Stimulated activated CD8-positive, alpha-beta memory T cell treated with anti-CD3 and anti-CD28 coated beads, Interleukin-2, amount 100 ng/mL, for 48 hours (primary cell): ENCODE measurements at regions not wholly inside any gene's neighbourhood (a gene's known extent, or its start where the extent isn't known, plus 50 kb on each side); places are given as distances from the start of the nearest gene placed in this dataset.

Experiments used
- DNase-seq, 2 donors: peaks; one replicate each; pipeline ENCODE4 v3.0.0-alpha.2; 2020; ENCODE audit warnings: low read depth in 2 of 2

DNA sequence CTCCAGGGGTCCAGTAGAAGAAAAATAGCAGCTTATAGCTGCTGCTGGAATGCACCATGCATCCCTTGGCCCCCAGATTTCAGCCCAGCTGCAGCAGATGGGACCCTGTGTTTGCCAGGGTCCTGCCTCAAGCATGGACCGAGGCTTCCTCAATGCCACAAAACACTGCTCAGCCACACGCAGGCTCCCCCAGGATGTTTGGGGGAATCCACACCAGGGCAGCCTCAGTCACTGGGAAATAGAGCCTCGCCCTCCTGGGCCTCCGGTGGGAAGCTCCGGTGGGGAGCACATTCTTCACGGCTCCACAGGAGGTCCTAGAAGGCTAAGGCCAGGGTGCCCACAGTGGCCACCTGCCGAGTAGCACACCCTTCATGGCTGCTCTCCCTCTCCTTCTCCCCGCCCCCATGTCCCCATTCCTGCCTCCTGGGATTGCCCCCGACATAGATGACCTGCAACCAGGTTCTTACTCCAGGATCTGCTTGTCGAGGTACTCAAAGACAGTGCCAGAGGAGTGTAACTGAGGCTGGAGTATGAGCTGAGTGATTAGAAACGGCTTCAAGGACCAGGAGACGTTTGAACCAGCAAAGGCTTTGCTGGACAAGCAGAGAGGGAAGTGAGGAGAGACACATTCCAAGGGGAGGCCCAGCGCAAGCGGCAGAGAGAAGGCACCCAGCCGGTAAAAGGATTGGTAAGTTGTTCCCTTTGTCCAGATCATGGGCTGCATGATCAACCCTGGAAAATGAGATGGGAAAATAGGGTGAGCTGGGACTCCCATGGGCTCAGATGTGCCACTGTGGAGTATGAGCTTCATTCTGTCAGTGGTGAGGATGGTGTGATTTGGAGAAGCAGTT is 110.7 kb upstream of the UQCRFS1 start:
- DNase-seq: no peak

DNA sequence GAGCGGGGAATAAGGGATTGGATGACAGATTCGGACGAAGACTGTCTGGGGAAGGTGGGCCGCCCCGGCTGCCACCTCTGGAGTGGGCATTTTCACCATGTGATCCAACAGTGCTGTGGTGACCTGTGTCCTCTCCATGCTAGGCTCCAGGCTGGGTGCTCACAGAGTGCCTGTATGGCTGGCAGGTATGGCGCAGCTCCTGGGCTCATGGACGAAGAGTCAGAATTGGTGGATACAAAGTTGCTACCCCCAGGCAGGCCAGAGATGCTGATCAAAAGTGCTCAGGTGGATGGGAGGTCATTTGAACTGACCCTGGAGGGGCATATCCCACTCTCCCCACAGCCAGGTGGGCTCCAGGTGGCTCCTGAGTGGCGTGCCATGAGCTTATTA is 111.3 kb upstream of the UQCRFS1 start:
- no peak for DNase-seq

DNA sequence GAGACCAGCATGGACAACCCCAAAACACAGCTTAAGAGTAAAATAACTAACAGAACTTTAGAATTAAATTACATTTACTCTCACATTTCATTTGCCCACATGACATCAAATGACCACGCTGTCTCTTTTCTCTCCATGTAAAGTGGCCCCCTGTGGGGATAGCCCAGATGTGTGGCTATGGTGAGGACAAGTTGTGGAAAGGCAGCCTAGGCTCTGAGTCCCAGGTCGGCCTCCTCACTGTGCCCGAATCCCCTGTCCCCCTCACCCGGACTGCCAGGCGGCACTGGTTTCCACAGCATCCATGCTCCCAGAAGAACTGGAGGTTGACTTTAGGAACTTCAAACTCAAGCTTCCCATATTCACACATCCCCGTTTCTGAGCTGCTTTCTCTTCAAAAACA is 111.8 kb upstream of the UQCRFS1 start:
- DNase-seq: no peak

DNA sequence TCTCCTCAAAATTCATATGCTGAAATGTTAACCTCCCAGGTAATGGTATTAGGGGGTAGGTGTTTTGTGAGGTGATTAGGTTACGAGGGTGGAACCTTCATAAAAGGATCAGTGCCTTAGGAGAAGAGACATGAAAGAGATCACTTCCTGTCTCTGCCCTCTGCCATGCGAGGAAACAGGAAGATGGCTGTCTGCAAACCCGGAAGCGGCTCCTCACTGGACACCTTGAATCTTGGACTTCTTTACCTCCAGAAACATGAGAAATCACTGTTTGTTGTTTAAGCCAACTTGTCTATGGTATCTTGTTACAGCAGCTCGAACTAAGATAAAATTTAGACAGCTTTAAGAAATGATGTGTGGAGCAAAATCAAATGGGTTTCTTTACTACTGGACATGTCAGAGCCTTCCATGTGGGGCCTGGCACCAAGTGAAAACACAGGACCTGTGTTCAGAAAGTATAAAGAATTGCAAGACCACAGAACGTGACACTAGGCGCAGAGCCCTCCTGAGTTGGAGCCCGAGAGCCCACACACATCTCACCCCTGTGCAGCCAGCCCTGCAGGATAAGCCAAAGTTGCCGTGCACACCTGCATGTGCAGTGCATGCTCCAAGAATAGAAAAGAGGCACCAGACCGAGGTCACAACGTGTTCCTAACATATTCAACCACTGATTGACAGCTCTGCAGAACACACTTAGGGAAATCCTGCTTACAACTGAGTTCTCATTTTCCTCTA is 112.5 kb upstream of the UQCRFS1 start:
- DNase-seq: no peak

DNA sequence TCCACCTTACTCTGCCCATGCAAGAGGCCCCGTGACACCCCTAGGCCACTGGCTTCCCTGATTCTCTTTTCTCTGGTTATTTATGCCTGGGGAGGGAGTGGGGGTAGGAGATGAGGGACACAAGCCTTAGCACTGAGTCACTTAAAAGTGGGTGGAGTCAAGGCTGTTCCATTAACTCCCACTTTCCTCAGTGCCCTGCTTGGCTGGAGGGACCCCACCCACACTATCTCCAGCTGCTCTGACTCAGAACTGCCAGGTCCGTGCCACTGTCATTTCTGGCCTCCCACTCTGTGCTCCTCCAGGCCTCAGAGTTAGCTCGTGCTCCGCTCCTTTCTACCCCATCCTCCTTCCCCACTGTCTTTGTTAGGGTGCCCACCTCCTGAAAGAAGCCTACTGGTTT is 113.4 kb upstream of the UQCRFS1 start:
- no peak for DNase-seq

DNA sequence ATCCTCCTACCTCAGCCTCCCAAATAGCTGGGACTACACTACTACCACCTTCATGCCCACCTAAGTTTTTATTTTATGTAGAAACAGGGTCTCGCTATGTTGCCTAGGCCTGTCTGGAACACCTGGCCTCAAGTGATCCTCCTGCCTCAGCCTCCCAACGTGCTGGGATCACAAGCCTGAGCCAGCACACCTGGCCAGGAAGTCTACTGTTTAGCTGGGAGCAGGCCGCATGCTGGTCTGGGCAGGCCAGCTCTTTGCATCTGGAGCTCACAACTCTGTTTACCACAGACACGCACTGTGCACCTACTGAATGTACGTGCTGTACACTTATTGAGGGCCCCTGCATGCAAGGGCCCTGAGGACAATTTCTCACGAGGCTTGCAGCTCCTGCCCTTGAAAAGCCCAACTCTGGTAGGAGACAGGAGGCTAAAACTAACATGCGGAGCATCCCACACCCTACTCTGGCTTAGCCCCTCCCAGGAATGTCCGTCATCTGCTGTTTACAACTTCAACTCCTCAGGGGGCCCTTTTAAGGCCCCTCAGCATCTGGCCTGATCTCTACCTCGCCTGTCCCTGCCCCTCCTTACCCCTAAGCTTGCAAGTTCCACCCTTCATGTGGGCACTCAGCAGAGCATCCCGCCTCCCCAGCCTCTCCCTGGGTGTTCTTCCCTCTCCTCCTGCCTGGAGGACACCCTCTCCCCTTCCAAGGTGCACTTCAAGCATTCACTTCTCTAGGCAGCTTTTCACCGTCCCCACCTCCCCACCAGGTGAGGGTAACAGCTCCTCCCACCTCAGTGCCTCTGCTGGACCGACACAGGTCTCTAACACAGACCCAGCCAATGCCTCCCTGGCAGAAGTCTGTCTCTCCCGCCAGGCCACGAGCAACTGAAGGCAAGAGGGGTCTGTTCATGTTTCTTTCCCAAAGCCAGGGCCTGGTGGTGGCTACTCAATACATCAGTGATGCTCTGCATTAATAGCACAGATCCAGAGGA is 114.2 kb upstream of the UQCRFS1 start:
- DNase-seq: no peak

DNA sequence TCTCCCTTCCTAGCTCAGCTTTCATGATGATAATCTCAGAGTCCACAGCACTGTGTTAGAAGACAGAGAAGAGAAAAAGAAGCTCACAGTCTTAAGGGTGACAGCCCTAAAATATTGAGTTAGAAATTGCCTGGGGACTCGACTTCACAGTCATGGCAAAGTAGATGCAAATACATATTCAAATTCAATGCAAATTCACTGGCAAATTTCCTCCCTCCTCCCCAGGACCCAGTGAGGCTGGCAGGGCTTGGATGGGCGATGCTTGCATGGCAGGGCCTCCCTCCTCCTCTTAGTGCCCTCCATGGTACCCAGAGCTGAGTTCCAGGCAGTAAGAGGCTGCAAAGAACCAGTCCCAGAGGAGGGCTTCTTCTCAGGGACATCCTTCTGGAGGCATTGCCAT is 115.6 kb upstream of the UQCRFS1 start:
- DNase-seq: no peak

DNA sequence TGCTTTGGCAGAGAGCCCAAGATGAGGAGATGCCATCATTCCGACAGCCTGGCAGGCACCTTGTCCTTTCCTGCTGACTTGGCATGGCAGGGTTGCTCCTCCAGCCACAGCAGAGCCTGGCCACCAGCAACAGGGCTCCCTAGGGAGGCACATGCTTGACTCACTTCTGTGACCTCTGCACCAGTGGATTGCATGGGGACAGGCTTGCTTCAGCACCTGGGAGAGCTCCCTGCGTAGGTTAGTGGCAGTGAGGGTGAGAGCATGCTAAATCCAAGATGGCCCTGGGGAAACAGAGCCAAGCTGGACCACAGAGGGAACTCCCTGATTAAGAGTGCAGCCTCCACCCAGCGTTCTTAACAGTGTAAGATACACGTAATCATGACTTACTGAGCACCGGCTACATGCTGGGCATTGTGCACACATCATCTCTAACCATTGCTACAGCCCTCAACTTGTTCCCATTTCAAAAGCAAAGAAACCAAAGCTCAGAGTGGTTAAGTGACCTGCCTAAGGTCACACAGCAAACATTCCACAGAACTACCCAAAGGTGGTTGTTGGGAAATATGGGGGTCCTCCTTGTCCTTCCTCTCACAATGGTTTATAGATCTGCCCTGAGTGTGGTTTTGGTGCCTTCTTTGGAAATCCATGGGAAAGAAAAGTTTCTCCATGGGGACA is 116.6 kb upstream of the UQCRFS1 start:
- DNase-seq: no peak

DNA sequence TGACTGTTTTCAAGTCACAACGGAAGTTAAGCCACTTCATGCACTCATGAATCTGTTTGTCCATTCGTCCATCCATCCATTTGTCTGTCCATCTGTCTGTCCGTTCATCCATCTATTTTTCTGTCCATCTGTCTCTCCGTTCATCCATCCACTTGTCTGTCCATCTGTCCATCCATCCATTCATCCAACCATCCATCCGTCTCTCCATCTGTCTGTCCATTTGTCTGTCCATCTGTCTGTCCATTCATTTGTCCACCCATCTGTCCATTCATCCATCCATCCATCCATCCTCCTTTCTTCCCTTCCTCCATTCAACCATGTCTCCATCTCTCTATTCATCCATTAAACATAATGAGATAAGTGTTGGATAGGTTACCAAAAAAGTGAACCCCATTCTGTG is 123.5 kb upstream of the UQCRFS1 start:
- no peak for DNase-seq

DNA sequence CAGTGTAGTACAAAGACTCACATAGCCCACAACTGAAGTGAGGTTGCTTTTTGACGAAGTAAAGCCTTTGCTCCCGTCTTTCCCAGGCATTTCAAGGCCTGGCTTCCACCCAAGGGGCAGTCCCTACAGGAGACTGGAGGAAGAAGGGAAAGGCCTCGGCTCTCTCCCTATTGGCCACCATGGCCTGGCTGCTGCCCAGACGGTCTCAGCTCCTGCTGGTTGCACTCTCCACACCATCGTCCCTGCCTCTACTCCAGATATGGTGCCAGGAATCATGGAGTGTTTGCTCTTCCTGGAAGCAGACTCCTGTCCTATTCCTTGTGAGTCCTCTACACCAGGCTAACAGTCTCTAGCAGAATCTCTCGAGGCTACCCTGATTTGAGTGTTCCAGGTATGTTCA is 124.1 kb upstream of the UQCRFS1 start:
- no peak for DNase-seq

DNA sequence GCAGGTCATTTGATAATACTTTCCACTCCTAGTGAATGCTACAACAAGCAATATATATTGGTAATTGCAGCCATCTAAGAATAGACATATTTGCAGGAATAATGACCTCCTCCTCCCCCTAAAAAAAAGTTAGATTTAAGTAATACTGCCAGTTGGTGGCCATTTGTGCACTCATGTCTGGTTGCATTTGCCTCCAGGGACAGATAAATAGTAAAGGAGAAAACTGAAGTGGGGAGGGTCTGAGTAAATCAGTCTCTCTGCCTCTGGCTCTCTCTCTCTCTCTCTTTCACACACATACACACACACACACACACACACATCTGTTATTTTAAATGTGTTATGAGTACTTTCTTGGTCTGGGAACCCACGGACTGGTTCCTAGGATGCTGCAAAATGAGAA is 125.5 kb upstream of the UQCRFS1 start:
- no peak for DNase-seq

DNA sequence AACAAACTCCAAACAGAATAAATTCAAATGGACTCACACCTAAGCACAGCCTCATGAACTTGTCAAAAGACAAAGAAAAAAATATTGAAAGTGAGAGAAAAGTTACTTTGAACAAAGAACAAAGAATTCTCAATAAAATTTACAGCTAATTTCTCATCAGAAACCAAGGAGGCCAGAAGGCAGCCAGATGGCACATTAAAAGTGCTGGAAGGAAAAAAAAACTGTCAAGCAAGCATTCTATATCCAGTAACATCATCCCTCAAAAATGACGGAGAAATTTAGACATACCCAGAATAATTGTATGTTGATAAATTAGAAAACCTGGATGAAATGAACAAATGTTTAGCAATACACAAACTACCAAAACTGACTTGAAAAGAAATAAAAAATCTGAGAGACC is 129.8 kb upstream of the UQCRFS1 start:
- no peak for DNase-seq

DNA sequence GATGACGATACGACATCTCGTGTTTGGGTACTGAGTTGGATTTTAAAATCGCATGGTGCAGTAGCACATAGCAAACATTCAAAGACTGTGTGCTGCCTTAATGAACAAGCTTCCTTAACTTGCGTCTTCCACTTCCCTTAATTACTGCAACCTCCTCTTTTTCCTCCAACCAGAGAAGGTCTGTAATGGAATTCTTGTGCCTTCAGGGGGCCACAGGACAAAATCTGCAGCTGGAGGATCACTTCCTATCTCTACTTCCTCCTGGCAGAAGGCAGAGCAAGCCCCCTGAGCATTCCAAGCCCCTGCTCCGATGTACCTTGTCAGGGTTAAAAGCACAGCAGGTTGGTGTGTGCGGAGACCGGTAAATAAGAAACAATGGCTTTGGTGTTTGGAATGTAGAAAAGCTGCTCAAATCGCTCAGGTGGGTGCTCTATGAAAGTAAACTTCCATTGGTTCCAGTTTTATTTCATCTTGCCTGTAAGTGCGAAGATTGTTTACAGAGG is 151.3 kb upstream of the UQCRFS1 start:
- no peak for DNase-seq

DNA sequence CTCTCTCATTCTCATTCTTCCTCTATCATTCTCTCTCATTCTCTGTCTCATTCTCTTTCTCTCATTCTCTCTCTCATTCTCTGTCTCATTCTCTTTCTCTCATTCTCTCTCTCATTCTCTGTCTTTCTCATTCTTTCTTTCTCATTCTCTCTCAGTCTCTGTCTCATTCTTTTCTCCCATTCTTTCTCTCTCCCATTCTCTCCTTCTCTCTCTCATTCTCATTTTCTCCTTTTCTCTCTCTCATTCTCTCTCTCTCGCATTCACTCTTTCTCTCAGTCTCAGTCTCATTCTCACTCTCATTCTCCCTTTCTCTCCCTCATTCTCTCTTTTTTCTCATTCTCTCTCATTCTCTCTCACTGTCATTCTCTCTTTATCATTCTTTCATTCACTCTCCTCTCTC is 152.0 kb upstream of the UQCRFS1 start:
- no peak for DNase-seq

DNA sequence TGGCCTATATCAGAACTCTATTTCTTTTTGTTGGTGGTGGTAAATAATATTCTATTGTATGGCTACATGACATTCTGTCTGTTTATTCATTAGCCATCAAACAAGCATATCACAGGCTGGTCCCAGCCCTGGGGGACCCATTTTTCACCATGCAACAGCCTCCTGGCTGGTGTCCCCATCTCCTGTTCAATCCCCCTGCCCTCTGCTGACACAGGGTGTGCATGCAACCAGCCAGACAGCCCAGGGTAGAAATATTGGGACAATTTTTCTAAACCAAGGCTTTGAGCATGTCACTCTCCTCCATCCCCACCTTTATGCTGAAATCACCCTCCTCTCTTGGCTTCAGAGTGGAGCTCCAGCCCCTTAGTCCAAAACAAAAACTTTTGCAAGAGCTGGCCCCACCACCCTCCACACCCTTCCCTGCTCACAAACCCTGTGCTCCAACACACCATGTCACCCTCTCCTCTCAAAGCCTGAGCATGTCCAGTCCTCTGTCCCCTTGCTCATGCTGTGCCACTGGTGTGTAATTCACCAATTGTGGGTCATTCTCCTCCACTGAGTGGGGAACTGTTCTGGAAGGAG is 153.0 kb upstream of the UQCRFS1 start:
- DNase-seq: no peak

DNA sequence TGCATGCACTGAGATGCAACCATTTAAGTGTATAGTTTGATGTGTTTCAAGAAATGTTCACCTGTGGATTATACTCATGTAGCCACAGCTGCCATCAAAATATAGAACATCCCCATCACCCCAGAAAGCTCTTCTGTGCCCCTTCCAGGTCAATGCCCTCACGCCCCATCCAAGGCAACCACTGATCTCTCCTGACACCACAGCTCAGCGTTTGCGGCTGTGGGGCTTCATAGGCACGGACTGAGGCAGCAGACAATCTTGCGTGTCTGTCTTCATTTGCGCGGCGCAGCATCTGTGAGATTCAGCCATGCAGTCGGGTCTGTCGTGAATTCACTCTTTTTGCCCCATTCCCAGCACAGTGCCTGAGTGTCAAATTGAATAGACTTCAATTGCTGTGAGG is 153.8 kb upstream of the UQCRFS1 start:
- no peak for DNase-seq

DNA sequence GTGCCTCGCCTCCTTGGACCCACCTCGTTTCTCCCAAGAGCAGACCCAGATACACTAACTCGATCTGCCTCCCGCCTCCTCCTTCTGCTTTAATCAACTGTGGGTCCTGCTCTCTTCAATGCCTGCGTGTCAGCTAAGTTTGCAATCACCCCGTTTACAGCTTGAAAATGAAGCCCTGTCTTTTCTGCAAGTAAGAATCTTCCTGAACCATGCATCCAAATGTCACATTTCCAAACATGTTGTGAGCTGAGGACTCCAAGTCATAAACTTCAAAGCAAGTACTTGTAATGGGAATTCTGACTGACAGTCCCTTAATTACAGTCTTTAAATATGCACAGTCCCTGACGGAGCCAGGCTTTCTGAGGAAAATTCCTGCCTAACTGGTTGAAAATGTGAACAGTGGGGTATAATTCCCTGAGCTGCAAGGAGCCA is 154.9 kb upstream of the UQCRFS1 start:
- DNase-seq: no peak

DNA sequence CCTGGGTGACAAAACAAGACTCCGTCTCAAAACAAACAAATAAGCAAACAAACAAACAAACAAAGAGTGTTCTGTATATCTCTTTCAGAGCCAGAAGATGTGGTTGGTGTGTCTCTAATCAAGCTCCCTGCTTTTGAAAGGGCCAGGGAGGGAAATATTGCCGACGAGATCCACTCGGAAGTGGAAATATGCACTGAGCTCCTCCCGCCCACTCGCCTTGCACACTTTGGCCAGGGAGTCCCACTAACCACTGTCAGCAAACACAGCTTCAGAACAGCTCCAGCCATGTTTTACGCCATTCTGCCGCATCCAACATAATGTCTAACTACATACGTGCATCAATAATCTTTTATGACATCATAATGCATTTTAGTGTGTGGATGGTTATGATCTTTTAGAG is 155.5 kb upstream of the VSTM2B start:
- no peak for DNase-seq

DNA sequence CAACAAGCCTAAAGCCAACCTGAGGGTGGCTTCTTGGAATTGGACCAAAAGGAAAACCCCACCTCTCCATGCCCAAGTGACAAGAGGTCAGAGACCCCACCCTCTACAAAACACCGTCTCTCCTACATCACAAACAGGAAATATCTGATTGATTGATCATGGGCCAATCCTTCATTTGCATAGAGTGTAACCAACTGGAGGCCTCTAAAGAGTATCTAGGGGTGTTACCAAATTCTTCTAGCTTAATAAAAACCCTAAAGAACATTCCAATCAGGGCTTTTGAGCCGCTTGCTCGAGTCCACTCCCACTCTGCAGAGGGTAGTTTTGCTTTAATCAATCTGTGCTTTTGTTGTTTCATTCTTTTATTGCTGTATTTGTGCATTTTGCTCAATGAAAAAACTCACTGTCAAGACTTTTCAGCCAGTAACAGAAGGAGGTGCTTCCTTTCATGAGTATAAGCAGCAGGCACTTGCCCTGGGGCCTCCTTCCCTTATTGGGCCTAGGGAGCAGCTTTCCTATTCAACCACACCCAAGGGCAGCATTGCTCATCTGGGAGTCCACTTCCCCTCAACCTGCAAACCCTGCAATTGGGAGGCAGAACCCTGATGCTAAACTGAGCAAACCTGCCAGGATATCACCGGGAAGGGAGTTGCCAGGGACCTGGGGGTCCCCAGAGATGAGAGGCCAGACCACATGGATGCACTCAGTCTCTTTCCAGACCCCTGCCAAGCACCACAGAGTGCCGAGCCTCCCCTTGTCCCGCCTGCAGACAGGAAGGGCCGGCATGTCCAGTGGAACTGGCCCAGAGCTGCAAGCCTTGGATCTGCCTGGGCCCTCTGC is 154.3 kb upstream of the VSTM2B start:
- DNase-seq: no peak

DNA sequence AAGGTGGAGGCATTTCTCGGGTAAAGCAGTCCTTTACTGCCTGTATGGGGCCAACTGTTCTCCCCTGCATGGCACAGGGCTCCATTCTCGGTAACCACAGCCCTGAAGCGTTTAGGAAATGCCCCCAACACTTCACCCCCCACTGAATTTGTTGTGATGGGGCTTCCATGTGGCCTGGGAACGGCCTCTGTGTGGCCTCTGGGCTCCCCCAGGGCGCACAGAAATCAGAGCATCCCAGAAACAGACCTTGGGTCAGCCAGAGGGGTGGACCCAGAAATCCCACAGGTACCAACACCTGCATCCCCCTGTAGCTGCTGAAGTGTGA is 153.7 kb upstream of the VSTM2B start:
- DNase-seq: no peak
